Heart right ventricle (tissue), 16 donors: ENCODE measurements at regions not wholly inside any gene's neighbourhood (a gene's known extent, or its start where the extent isn't known, plus 50 kb on each side); places are given as distances from the start of the nearest gene placed in this dataset.

Source experiments
- ATAC-seq, 8 donors: fragments of 200-7000 bp; cut with Tn5 transposase; one replicate each; pipeline ENCODE4 v1.9.1; 2020; ENCODE audit warnings: mild to moderate bottlenecking in 8 of 8, moderate library complexity in 8 of 8, moderate number of reproducible peaks in 1 of 8
- DNase-seq, 2 donors: peaks; one replicate each; pipeline ENCODE4 v3.0.0-alpha.2; 2020
- H3K27ac ChIP-seq, 10 donors: fragments of 200-600 bp; sonication (generic) in 2 of 10; one replicate each; pipeline versions ENCODE4 v1.5.0 to v1.8.0; 2020 to 2022; ENCODE audit warnings: mild to moderate bottlenecking in 3 of 10
- H3K27me3 ChIP-seq, 7 donors: fragments of 200-600 bp; one replicate each; pipeline ENCODE4 v1.8.0; 2021 to 2022; ENCODE audit warnings: mild to moderate bottlenecking in 2 of 7
- H3K36me3 ChIP-seq, 9 donors: fragments of 200-600 bp; sonication (generic) in 1 of 9; one replicate each; pipeline versions ENCODE4 v1.5.0 to v1.8.0; 2020 to 2022; ENCODE audit warnings: mild to moderate bottlenecking in 2 of 9
- H3K4me1 ChIP-seq, 9 donors: fragments of 200-600 bp; sonication (generic) in 1 of 9; one replicate each; pipeline versions ENCODE4 v1.5.0 to v1.8.0; 2020 to 2022; ENCODE audit warnings: mild to moderate bottlenecking in 4 of 9
- H3K4me3 ChIP-seq, 10 donors: fragments of 200-600 bp; sonication (generic) in 2 of 10; one replicate each; pipeline versions ENCODE4 v1.5.0 to v1.8.0; 2020 to 2022; ENCODE audit warnings: mild to moderate bottlenecking in 7 of 10, moderate library complexity in 2 of 10
- H3K9me3 ChIP-seq, 11 donors: fragments of 200-600 bp in 10 of 11; sonication (generic) in 2 of 11; one replicate each; pipeline versions ENCODE4 v1.5.0 to v1.8.0; 2013 to 2022; ENCODE audit warnings: mild to moderate bottlenecking in 2 of 11, control low read depth in 1 of 11, moderate library complexity in 1 of 11
- WGBS, 2 donors: extraction: QIAGEN DNeasy Blood & Tissue Kit; methylation state at CpG; one replicate each; pipeline ENCODE4 v1.1.7; 2013; ENCODE audit warnings: inconsistent platforms in 1 of 2; 5-methylcytosine and 5-hydroxymethylcytosine counted together
- intact Hi-C, 10 donors: fragments of 100-400 bp; cut with DNase I; formaldehyde crosslinking; loops; one replicate each; pipeline versions ENCODE4 v1.11.1 to v1.14.2; 2022
- TF ChIP-seq, protein P1 (sequence below), 9 donors: fragments of 200-600 bp; sonication (generic) in 2 of 9; IDR thresholded peaks; one replicate each; pipeline versions ENCODE4 v1.5.0 to v1.8.0; 2021 to 2022; ENCODE audit warnings: antibody characterized with exemption in 9 of 9, mild to moderate bottlenecking in 5 of 9, moderate library complexity in 1 of 9
- donor health status: Arrhythmogenic right ventricular cardiomyopathy.
- donor health status: ischemic (EF 13 %, LVEDD 7.1; RV severe dilation, severe dysfunction).
- donor health status: healthy with polysubstance abuse.
- donor health status: DM: no; HTN: yes; CAD: no.
- donor health status: DM: no; HTN: no; CAD: no.
- donor health status: ischemic (EF 25% LVEDD 6.9; RV normal size, moderate dysfunction).
- donor health status: ischemic (EF 25% LVEDD 5.7; RV mildly dilated, moderate dysfunction).
- donor health status: healthy.
- donor health status: DM: yes; HTN: yes; CAD: no.
- donor health status: Ischemic cardiomyopathy.
- donor health status: ischemic (EF 35%, LVEDD 5.7; RV mildly dilated, moderate dysfunction).
- donor health status: nonischemic (EF 11% LVEDD 7.7; RV severe dilation, severe dysfunction).
- donor health status: DM: yes; HTN: yes; CAD: no.
- donor health status: PGD.
- donor health status: ischemic (EF 29% LVEDD 5.4; RV normal size, mild dysfunction).
- donor health status: nonischemic (EF 23%, LVEDD 6.1; RV moderate dilation, normal function).

DNA sequence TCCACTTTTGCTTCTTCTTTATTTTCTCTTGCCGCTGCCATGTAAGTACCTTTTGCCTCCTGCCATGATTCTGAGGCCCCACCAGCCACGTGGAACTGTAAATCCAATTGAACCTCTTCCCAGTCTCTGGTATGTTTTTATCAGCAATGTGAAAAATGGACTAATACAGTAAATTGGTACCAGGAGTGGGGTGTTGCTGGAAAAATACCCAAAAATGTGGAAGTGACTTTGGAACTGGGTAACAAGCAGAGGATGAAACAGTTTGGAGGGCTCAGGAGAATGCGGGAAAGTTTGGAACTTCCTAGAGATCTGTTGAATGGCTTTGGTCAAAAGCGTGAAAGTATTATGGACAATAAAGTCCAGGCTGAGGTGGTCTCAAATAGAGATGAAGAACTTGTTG is 670.3 kb upstream of the ZWINT start:
- ATAC-seq (no peak), DNase-seq (no peak)
- H3K27ac ChIP-seq: no peak overlapping the region
- no peaks in the 10 kb centered on the region for H3K27me3 ChIP-seq
- 86 to 93% methylated on average over 4 of the region's 4 CpGs for WGBS, 2 donors
- no peaks in the 10 kb centered on the region for H3K4me1 ChIP-seq
- H3K4me3 ChIP-seq: no peak overlapping the region
- H3K9me3 ChIP-seq: peaks cover 0 to 38% (median 14%) of the 10 kb centered on the region in 11 donors
- no peaks in the 10 kb centered on the region for H3K36me3 ChIP-seq
- intact Hi-C loops: no loop called here
- TF ChIP-seq, protein P1, sequence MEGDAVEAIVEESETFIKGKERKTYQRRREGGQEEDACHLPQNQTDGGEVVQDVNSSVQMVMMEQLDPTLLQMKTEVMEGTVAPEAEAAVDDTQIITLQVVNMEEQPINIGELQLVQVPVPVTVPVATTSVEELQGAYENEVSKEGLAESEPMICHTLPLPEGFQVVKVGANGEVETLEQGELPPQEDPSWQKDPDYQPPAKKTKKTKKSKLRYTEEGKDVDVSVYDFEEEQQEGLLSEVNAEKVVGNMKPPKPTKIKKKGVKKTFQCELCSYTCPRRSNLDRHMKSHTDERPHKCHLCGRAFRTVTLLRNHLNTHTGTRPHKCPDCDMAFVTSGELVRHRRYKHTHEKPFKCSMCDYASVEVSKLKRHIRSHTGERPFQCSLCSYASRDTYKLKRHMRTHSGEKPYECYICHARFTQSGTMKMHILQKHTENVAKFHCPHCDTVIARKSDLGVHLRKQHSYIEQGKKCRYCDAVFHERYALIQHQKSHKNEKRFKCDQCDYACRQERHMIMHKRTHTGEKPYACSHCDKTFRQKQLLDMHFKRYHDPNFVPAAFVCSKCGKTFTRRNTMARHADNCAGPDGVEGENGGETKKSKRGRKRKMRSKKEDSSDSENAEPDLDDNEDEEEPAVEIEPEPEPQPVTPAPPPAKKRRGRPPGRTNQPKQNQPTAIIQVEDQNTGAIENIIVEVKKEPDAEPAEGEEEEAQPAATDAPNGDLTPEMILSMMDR (IDR thresholded peaks at IDR 0.05): no peak

DNA sequence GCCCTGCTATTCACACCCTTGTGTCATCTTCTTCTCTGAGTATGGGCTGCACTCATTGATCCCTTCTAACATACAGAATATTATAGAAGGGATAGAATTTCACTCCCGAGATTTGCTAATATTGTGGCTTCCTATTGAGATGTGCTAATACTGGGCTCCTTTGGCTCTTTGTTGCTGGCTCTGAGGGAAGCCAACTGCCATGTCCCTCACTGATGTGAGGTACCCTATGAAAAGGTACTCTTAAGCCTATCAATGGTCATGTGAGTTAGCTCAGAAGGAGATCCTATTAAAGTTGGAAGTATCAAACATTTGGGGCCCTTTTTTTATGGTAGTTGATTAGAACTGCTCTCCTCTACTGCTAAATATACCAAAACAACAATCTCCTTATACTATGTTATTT is 665.2 kb upstream of the ZWINT start:
- Histone ChIP-seq H3K36me3 (no peaks in the 10 kb centered on the region), H3K27me3 (no peaks in the 10 kb centered on the region), H3K9me3 (peaks cover 0 to 19% (median 6%) of the 10 kb centered on the region in 11 donors), H3K4me1 (peaks cover 0 to 4% (median 0%) of the 10 kb centered on the region in 9 donors), H3K4me3 (no peak overlapping the region), H3K27ac (peak overlapping the region in 1 of 10 donors; percentile 18)
- ATAC-seq (no peak), DNase-seq (no peak)
- intact Hi-C loops: no loop called here
- TF ChIP-seq, protein P1 (IDR thresholded peaks at IDR 0.05): no peak
- 75 to 85% methylated on average over 1 of the region's 1 CpG for WGBS, 2 donors

DNA sequence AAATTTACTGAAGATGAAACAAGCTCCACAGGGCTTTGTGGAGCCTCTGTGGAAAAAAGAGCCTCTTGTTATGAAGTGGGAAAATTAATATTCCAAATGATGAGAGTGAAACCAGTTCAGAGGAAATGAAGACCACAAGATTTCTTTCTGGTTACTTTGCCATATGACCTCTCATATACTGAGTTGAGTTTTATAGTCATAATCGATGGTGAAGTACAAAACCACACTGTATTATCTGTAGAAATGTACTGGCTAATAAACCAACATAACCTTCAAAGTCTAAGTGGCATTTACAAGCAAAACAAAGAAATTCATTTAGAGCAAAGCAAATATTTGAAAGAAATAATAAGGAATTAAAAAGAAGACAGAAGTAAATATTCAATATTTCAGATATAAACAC is 662.6 kb upstream of the ZWINT start:
- Histone ChIP-seq H3K27ac (no peak overlapping the region), H3K27me3 (no peaks in the 10 kb centered on the region), H3K36me3 (no peaks in the 10 kb centered on the region), H3K9me3 (peaks cover 0 to 22% (median 5%) of the 10 kb centered on the region in 11 donors), H3K4me3 (no peak overlapping the region), H3K4me1 (peaks cover 0 to 4% (median 0%) of the 10 kb centered on the region in 9 donors)
- WGBS, 2 donors: 74 to 86% methylated on average over 1 of the region's 1 CpG
- TF ChIP-seq, protein P1 (IDR thresholded peaks at IDR 0.05): no peak
- no peak for ATAC-seq
- no peak for DNase-seq
- intact Hi-C loops: no loop called here

DNA sequence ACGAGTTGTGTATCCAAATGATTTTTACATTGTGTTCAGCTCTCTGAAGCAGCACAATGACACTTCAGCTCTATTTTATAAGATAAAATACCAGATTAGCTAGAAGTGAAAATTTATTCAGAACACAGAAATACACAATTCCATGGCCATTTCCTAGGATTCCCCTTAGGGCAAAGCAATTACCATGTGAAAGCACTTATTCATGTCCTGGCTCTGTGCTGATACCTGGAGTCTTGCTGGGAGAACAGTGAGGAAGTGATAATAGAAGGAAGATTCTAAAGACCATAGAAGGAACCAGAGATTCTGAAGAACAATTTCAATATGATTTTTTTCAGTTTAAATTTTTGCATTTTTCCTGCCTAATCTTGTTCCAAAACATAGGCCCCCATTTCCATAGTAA is 657.4 kb upstream of the ZWINT start:
- no peak for ATAC-seq
- TF ChIP-seq, protein P1 (IDR thresholded peaks at IDR 0.05): no peak
- Histone ChIP-seq H3K27me3 (no peaks in the 10 kb centered on the region), H3K4me1 (peaks cover 0 to 8% (median 0%) of the 10 kb centered on the region in 9 donors), H3K36me3 (no peaks in the 10 kb centered on the region), H3K27ac (no peak overlapping the region), H3K9me3 (peaks cover 0 to 22% (median 5%) of the 10 kb centered on the region in 11 donors), H3K4me3 (no peak overlapping the region)
- intact Hi-C loops: no loop called here
- WGBS, 2 donors: 54 to 65% methylated on average over 1 of the region's 1 CpG
- DNase-seq: no peak
